CD4-positive, alpha-beta T cell (primary cell): ENCODE measurements at regions not wholly inside any gene's neighbourhood (a gene's known extent, or its start where the extent isn't known, plus 50 kb on each side); places are given as distances from the start of the nearest gene placed in this dataset.
A peak's percentile ranks its signal among the peaks of the same experiment; 100 is the strongest.
"Not testable (repeated sequence)": the region's sequence is repeated elsewhere in the genome, so short reads cannot be mapped to it uniquely, and the experiment has no call there.

Experiments used
- ATAC-seq: fragments of 200-7000 bp; cut with Tn5 transposase; one replicate; pipeline ENCODE4 v1.10.0; 2022; ENCODE audit warnings: mild to moderate bottlenecking; ENCODE audit not compliant: poor library complexity
- CTCF ChIA-PET: fragments of 350-600 bp; sonication (Branson Sonifier 250); formaldehyde crosslinking; loops from one replicate; lab custom pipeline; 2021; ENCODE audit warnings: antibody characterized with exemption, inconsistent platforms; lab: Charles Lee
- POLR2A ChIA-PET: fragments of 350-600 bp; sonication (Branson Sonifier 250); formaldehyde crosslinking; loops from one replicate; lab custom pipeline; 2021; ENCODE audit warnings: antibody characterized with exemption, inconsistent platforms; lab: Charles Lee
- DNase-seq, 14 experiments: peaks; one replicate each; pipeline ENCODE4 v3.0.0-alpha.2; 2013 to 2020; ENCODE audit warnings: mixed read lengths in 2 of 14
- H3K27ac ChIP-seq, 2 donors: one replicate each; pipeline versions ENCODE4 v1.5.1 to v1.7.0; 2013; ENCODE audit warnings: low read length in 2 of 2, low read depth in 1 of 2, mild to moderate bottlenecking in 1 of 2
- H3K27me3 ChIP-seq, 2 experiments: 1 replicate in 1 of 2; 2 replicates in 1 of 2; pipeline versions ENCODE4 v1.6.1 to v1.7.0; 2013; ENCODE audit warnings: low read length in 2 of 2, control low read depth in 1 of 2, mild to moderate bottlenecking in 1 of 2, moderate library complexity in 1 of 2; ENCODE audit not compliant: insufficient read depth in 2 of 2, control insufficient read depth in 1 of 2
- H3K36me3 ChIP-seq: one replicate; pipeline ENCODE4 v1.6.1; 2013; ENCODE audit warnings: low read length, control low read depth; ENCODE audit not compliant: insufficient read depth
- H3K4me1 ChIP-seq: one replicate; pipeline ENCODE4 v1.6.1; 2013; ENCODE audit warnings: low read length, control low read depth; ENCODE audit not compliant: insufficient read depth
- H3K4me3 ChIP-seq: one replicate; pipeline ENCODE4 v1.5.1; 2013; ENCODE audit warnings: mild to moderate bottlenecking, low read length, moderate library complexity
- H3K9me3 ChIP-seq, 2 experiments: 1 replicate in 1 of 2; 2 replicates in 1 of 2; pipeline versions ENCODE4 v1.6.1 to v1.7.0; 2013; ENCODE audit warnings: low read length in 2 of 2, mild to moderate bottlenecking in 2 of 2, control low read depth in 1 of 2, moderate library complexity in 1 of 2; ENCODE audit not compliant: control insufficient read depth in 1 of 2, insufficient read depth in 1 of 2
- H3K27ac Mint-ChIP-seq: one replicate; pipeline ENCODE4 v1.8.0; 2020; ENCODE audit warnings: mixed read lengths
- H3K27me3 Mint-ChIP-seq: one replicate; pipeline ENCODE4 v1.8.0; 2021; ENCODE audit warnings: mixed read lengths
- H3K36me3 Mint-ChIP-seq: one replicate; pipeline ENCODE4 v1.8.0; 2021; ENCODE audit warnings: low read depth, mixed read lengths
- H3K4me1 Mint-ChIP-seq: one replicate; pipeline ENCODE4 v1.8.0; 2021; ENCODE audit warnings: low read depth, mixed read lengths
- H3K4me3 Mint-ChIP-seq: one replicate; pipeline ENCODE4 v1.8.0; 2020; ENCODE audit warnings: mild to moderate bottlenecking, mixed read lengths
- H3K9me3 Mint-ChIP-seq: one replicate; pipeline ENCODE4 v1.8.0; 2020; ENCODE audit warnings: mixed read lengths
- intact Hi-C, 2 experiments: fragments of 100-400 bp; cut with DNase I in 1 of 2; cut with micrococcal nuclease in 1 of 2; formaldehyde crosslinking; loops; one replicate each; pipeline versions ENCODE4 v1.15.1 to v1.9.0; 2023 to 2025; cut with DNase I, micrococcal nuclease
- TF ChIP-seq, protein P1 (sequence below): fragments of 200-600 bp; IDR thresholded peaks from one replicate; pipeline ENCODE4 v1.8.0; 2022; ENCODE audit warnings: antibody characterized with exemption, mild to moderate bottlenecking

DNA sequence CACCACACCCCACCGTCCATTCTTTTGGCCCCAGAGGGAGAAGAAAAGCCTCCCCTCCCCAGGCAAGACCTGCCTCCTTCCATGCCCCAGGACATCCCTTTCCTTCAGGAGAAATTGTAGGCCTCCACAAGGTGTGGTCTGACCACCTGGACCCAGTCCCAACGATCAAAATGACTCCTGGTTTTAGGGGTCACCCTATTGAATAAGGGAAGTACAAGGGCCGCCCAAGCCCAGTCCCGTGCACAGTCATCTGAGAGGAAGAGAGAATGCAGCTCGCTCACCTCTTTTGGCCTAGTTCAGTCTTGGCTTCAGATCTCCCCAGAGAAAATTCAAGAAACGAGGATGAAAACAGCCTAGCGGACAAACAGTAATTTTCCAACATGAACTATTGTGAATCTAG is 249.1 kb downstream of the UACA start:
- H3K4me1 Mint-ChIP-seq = peaks cover 3% of the 10 kb centered on the region
- CTCF ChIA-PET = no interaction called here
- H3K36me3 Mint-ChIP-seq = peaks cover 10% of the 10 kb centered on the region
- H3K27ac ChIP-seq = no peak overlapping the region
- no peak for ATAC-seq
- TF ChIP-seq, protein P1, sequence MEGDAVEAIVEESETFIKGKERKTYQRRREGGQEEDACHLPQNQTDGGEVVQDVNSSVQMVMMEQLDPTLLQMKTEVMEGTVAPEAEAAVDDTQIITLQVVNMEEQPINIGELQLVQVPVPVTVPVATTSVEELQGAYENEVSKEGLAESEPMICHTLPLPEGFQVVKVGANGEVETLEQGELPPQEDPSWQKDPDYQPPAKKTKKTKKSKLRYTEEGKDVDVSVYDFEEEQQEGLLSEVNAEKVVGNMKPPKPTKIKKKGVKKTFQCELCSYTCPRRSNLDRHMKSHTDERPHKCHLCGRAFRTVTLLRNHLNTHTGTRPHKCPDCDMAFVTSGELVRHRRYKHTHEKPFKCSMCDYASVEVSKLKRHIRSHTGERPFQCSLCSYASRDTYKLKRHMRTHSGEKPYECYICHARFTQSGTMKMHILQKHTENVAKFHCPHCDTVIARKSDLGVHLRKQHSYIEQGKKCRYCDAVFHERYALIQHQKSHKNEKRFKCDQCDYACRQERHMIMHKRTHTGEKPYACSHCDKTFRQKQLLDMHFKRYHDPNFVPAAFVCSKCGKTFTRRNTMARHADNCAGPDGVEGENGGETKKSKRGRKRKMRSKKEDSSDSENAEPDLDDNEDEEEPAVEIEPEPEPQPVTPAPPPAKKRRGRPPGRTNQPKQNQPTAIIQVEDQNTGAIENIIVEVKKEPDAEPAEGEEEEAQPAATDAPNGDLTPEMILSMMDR = no peak
- H3K9me3 ChIP-seq = peaks cover 10 to 22% of the 10 kb centered on the region in 2 experiments
- H3K27me3 Mint-ChIP-seq = no peaks in the 10 kb centered on the region
- H3K27ac Mint-ChIP-seq = no peak overlapping the region
- no peaks in the 10 kb centered on the region for H3K27me3 ChIP-seq
- H3K9me3 Mint-ChIP-seq = peaks cover 5% of the 10 kb centered on the region
- peaks cover 12% of the 10 kb centered on the region for H3K4me1 ChIP-seq
- intact Hi-C loops = no loop called here
- no peaks in the 10 kb centered on the region for H3K36me3 ChIP-seq
- no peak overlapping the region for H3K4me3 ChIP-seq
- POLR2A ChIA-PET = interaction anchor here (1.8 kb wide), 1 partner anchor 10 kb away, joined by 3 read pairs; no protein-coding TSS in a partner anchor
- no peak for DNase-seq
- no peak overlapping the region for H3K4me3 Mint-ChIP-seq

DNA sequence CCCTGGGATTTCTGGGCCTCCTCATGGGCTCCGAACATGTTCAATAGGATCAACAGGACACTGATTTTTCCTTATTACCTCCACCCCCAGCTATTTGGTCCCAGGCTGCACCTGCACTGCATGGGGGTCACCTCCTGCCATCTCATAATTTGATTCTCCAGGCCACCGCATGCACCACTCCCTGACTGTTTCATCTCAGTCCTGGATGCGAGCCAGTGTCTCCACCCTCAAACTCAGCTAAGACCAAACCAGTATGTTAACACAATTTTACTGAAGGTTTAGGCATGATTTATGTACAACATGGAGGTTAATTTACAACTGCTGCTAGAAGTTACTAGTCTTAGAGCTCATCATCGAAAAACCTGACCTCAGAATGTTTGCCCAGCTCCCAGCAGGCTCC is 249.5 kb downstream of the UACA start:
- Mint-ChIP-seq H3K4me1 (peaks cover 4% of the 10 kb centered on the region), H3K9me3 (peaks cover 5% of the 10 kb centered on the region), H3K4me3 (no peak overlapping the region), H3K27me3 (no peaks in the 10 kb centered on the region), H3K27ac (no peak overlapping the region), H3K36me3 (peaks cover 10% of the 10 kb centered on the region)
- ATAC-seq (no peak), DNase-seq (no peak)
- ChIA-PET POLR2A (interaction anchor here (0.6 to 1.8 kb wide), 2 partner anchors 9 to 14 kb away, joined by 3 read pairs; no protein-coding TSS in a partner anchor), CTCF (interaction anchor here (1.2 kb wide), 1 partner anchor 13 kb away, joined by 3 read pairs; no protein-coding TSS in a partner anchor)
- H3K4me3 ChIP-seq = no peak overlapping the region
- no peaks in the 10 kb centered on the region for H3K27me3 ChIP-seq
- TF ChIP-seq, protein P1 = no peak
- intact Hi-C loops = loop anchor here in 1 of 2 experiments (2.0 kb wide), 1 partner anchor 47 kb away; no protein-coding TSS in a partner anchor
- H3K9me3 ChIP-seq = peaks cover 10 to 22% of the 10 kb centered on the region in 2 experiments
- no peak overlapping the region for H3K27ac ChIP-seq
- no peaks in the 10 kb centered on the region for H3K36me3 ChIP-seq
- H3K4me1 ChIP-seq = peaks cover 16% of the 10 kb centered on the region

DNA sequence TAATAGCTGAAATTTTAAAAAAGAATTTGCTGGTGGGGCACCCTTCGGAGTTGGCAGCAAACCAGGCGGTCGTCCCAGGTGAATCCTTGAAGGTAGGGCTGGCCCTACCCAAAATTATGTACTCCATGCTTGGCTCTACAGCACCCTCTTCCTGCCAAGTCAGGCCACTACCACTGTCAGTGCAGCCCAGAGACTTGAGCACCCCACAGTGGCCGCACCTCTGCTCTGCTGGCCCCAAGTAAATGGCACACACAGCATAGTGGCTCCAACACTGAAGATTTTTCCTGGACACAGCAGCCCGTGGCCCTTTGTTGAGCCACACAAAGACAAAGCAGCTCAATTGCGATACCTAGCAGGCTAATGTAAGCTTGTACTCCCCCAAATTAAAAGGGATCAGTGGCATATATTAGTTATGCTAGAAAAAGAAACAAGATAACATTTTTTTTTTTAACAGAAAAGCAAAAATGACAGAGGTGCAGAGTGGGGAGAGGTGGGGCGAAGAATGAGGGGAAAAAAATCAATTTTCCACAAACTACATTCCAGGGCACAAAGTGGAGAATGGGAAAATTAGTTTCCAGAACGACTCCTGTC is 250.5 kb downstream of the UACA start:
- Mint-ChIP-seq H3K27ac (no peak overlapping the region), H3K27me3 (no peaks in the 10 kb centered on the region), H3K9me3 (peaks cover 5% of the 10 kb centered on the region), H3K4me1 (peaks cover 12% of the 10 kb centered on the region), H3K36me3 (peaks cover 10% of the 10 kb centered on the region), H3K4me3 (no peak overlapping the region)
- DNase-seq = peak; percentile 36 to 83 (median 56)
- intact Hi-C loops = loop anchor here in 1 of 2 experiments (2.0 kb wide), 1 partner anchor 46 kb away; no protein-coding TSS in a partner anchor
- H3K27ac ChIP-seq = no peak overlapping the region
- H3K4me1 ChIP-seq = peaks cover 25% of the 10 kb centered on the region
- ChIA-PET CTCF (interaction anchor here (1.0 to 1.7 kb wide), 5 partner anchors 10 to 798 kb away, joined by 3 to 7 read pairs (median 3); no protein-coding TSS in a partner anchor), POLR2A (interaction anchor here (0.9 to 1.0 kb wide), 2 partner anchors 21 to 23 kb away, joined by 3 read pairs; no protein-coding TSS in a partner anchor)
- no peaks in the 10 kb centered on the region for H3K36me3 ChIP-seq
- no peak overlapping the region for H3K4me3 ChIP-seq
- peaks cover 10 to 22% of the 10 kb centered on the region in 2 experiments for H3K9me3 ChIP-seq
- TF ChIP-seq, protein P1 = peak; percentile 74
- no peaks in the 10 kb centered on the region for H3K27me3 ChIP-seq
- peak; percentile 98 for ATAC-seq

DNA sequence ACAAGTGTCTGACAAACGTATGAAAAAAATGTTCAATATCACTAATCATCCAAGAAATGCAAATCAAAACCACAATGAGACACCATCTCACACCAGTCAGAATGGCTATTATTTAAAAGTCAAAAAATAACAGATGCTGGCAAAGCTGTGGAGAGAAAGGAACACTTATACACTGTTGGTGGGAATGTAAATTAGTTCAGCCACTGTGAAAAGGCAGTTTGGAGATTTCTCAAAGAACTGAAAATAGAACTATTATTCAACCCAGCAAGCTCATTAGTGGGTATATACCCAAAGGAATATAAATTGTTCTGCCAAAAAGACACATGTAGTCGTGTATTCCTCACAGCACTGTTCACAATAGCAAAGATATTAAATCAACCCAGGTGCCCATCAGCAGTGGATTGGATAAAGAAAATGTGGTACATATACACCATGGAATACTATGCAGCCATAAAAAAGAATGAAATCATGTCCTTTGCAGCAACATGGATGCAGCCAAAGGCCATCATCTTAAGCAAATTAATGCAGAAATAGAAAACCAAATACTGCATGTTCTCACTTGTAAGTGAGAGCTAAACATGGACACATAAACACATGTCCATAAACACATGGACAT is 251.3 kb downstream of the UACA start:
- POLR2A ChIA-PET = interaction anchor here (0.9 to 1.1 kb wide), 3 partner anchors 20 to 24 kb away, joined by 3 read pairs; no protein-coding TSS in a partner anchor
- ATAC-seq, H3K27ac Mint-ChIP-seq, H3K9me3 Mint-ChIP-seq, H3K27me3 ChIP-seq, H3K27ac ChIP-seq, DNase-seq, H3K27me3 Mint-ChIP-seq, H3K36me3 ChIP-seq, H3K4me3 Mint-ChIP-seq, H3K4me3 ChIP-seq: not testable (repeated sequence)
- Mint-ChIP-seq H3K4me1 (peaks cover 15% of the 10 kb centered on the region), H3K36me3 (peaks cover 10% of the 10 kb centered on the region)
- intact Hi-C loops = loop anchor here in 1 of 2 experiments (2.0 kb wide), 1 partner anchor 45 kb away; no protein-coding TSS in a partner anchor
- Histone ChIP-seq H3K4me1 (peaks cover 30% of the 10 kb centered on the region), H3K9me3 (peaks cover 16 to 22% of the 10 kb centered on the region in 2 experiments)
- CTCF ChIA-PET = interaction anchor here (1.0 to 1.7 kb wide), 4 partner anchors 9 to 797 kb away, joined by 3 to 7 read pairs (median 3); no protein-coding TSS in a partner anchor
